Activated CD4-positive, alpha-beta memory T cell treated with anti-CD3 and anti-CD28 coated beads, Interleukin-2, amount 10 ng/mL, durations not matched to agents 7 days and 5 days (primary cell): ENCODE measurements at regions not wholly inside any gene's neighbourhood (a gene's known extent, or its start where the extent isn't known, plus 50 kb on each side); places are given as distances from the start of the nearest gene placed in this dataset.
"Not testable (repeated sequence)": the region's sequence is repeated elsewhere in the genome, so short reads cannot be mapped to it uniquely, and the experiment has no call there.

Experiments used
- CTCF ChIA-PET: fragments of 350-600 bp; sonication (Branson Sonifier 250); formaldehyde crosslinking; loops from one replicate; lab custom pipeline; 2021; ENCODE audit warnings: antibody characterized with exemption, inconsistent platforms; lab: Charles Lee
- POLR2A ChIA-PET: fragments of 350-600 bp; sonication (Branson Sonifier 250); formaldehyde crosslinking; loops from one replicate; lab custom pipeline; 2021; ENCODE audit warnings: antibody characterized with exemption; lab: Charles Lee
- DNase-seq: peaks from one replicate; pipeline ENCODE4 v3.0.0-alpha.2; 2020
- H3K27ac Mint-ChIP-seq: one replicate; pipeline ENCODE4 v1.8.0; 2021; ENCODE audit warnings: mild to moderate bottlenecking, mixed read lengths
- H3K27me3 Mint-ChIP-seq: one replicate; pipeline ENCODE4 v1.8.0; 2021; ENCODE audit warnings: mixed read lengths
- H3K36me3 Mint-ChIP-seq: one replicate; pipeline ENCODE4 v1.8.0; 2021; ENCODE audit warnings: low read depth, mixed read lengths
- H3K4me1 Mint-ChIP-seq: one replicate; pipeline ENCODE4 v1.8.0; 2021; ENCODE audit warnings: mixed read lengths
- H3K4me3 Mint-ChIP-seq: one replicate; pipeline ENCODE4 v1.8.0; 2021; ENCODE audit warnings: mild to moderate bottlenecking, mixed read lengths
- H3K9me3 Mint-ChIP-seq: one replicate; pipeline ENCODE4 v1.8.0; 2021; ENCODE audit warnings: mixed read lengths

DNA sequence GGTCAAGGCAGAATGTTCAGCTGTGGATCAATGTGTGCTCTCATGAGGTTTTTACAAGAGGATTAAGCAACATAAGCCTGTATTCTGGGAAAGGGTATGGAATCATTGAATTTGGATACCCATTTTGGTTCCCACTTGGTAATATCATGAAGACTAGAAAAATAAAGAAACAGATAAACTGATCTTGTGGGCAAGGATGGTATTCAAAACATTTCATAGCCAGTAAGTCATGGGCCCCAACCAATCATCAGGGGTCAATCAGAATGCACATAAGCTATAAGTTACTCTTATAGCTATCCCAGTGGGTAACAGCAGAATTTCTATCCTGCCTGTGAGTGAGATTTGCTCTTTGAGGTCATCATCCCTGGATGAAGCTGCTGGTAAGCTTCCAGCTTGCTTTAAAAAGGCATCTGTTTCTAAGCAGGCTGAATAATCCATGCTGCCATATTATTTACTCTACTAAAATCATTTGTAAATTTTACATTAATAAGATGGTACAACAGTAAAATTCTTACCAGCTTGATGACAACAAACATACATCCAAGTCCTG, 291.2 kb downstream of the RAD51AP2 start:
- Mint-ChIP-seq H3K4me3 (no peak overlapping the region), H3K36me3 (no peaks in the 10 kb centered on the region), H3K4me1 (no peaks in the 10 kb centered on the region), H3K9me3 (peaks cover 8% of the 10 kb centered on the region), H3K27ac (no peak overlapping the region), H3K27me3 (no peaks in the 10 kb centered on the region)
- CTCF ChIA-PET: no interaction called here
- POLR2A ChIA-PET: no interaction called here
- no peak for DNase-seq

- no peak for DNase-seq
- Mint-ChIP-seq H3K9me3 (peaks cover 8% of the 10 kb centered on the region), H3K27me3 (no peaks in the 10 kb centered on the region), H3K4me3 (no peak overlapping the region), H3K36me3 (no peaks in the 10 kb centered on the region), H3K4me1 (no peaks in the 10 kb centered on the region), H3K27ac (no peak overlapping the region)
- ChIA-PET POLR2A (no interaction called here), CTCF (no interaction called here)
These were observed 295.0 kb downstream of the RAD51AP2 start for GRCh38 chr2:17223211-17223610.

DNA sequence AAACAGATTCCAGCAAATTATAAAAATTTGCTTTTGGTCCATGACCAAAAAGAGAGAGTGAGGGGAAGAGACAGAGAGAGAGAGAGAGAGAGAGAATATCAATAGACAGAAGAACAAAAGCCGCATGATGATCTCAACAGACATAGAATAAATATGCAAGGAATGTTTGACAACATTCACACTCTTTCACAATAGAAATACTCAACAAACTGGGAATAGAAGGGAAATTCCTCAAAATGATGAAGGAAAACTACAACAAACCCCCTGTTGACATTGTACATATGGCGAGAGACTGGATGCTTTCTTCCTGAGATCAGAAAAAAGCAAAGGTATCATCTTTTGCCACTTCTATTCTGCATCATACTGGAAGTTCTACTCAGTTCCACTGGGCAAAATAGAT, 309.7 kb downstream of the RAD51AP2 start:
- Mint-ChIP-seq H3K4me3 (no peak overlapping the region), H3K9me3 (peaks cover 3% of the 10 kb centered on the region), H3K27ac (no peak overlapping the region), H3K36me3 (no peaks in the 10 kb centered on the region), H3K27me3 (no peaks in the 10 kb centered on the region), H3K4me1 (no peaks in the 10 kb centered on the region)
- no peak for DNase-seq
- ChIA-PET POLR2A (no interaction called here), CTCF (no interaction called here)

DNA sequence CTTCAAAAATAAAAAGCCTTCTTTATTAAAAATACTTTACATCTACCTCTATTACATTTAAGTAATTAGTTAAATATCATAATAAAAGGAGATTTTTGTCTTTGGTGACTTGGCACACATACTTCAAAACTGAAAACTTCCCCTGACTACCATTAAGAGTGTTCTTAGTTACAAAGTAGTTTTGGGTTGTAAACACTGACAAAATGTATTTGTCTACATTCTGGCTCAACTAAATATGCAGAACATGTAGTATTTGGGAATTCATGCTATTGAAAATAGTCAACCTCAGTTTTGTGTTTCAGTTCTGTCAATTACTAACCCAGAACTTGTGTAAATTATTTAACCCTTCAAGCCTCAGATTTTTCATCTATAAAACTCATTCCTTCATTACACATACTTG, 311.5 kb downstream of the RAD51AP2 start:
- ChIA-PET CTCF (no interaction called here), POLR2A (no interaction called here)
- Mint-ChIP-seq H3K4me3 (no peak overlapping the region), H3K9me3 (peaks cover 5% of the 10 kb centered on the region), H3K27me3 (no peaks in the 10 kb centered on the region), H3K27ac (no peak overlapping the region), H3K4me1 (no peaks in the 10 kb centered on the region), H3K36me3 (no peaks in the 10 kb centered on the region)
- no peak for DNase-seq

GRCh38 chr2:17204214-17204613, 314.0 kb downstream of the RAD51AP2 start:
- CTCF ChIA-PET, H3K27ac Mint-ChIP-seq, H3K4me3 Mint-ChIP-seq, H3K36me3 Mint-ChIP-seq, H3K4me1 Mint-ChIP-seq, POLR2A ChIA-PET, H3K9me3 Mint-ChIP-seq, H3K27me3 Mint-ChIP-seq, DNase-seq: not testable (repeated sequence)

- H3K36me3 Mint-ChIP-seq, H3K4me3 Mint-ChIP-seq, CTCF ChIA-PET, H3K9me3 Mint-ChIP-seq, H3K4me1 Mint-ChIP-seq, DNase-seq, H3K27ac Mint-ChIP-seq, H3K27me3 Mint-ChIP-seq, POLR2A ChIA-PET: not testable (repeated sequence)
These were observed 315.6 kb downstream of the RAD51AP2 start for GRCh38 chr2:17202628-17203027.

DNA sequence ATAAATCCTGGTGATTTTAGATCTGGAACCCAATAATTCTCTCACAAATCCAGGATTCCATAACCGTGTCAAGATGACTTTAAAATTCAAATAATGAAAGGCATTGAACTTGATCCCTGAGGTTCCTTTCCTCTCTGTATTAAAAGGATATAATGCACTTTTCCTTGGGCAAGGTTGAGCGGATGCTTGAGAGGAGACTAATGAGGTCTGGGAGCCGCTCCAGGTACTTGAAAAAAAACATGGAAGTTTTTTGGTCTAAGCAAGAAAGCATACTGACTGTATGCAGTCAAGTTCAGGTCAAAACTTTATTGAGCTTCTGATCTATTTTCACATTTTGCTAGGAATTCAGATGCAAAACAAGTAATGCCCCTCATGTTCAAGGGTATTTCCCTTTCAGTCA, 318.5 kb downstream of the RAD51AP2 start:
- Mint-ChIP-seq H3K9me3 (peaks cover 10% of the 10 kb centered on the region), H3K27me3 (no peaks in the 10 kb centered on the region), H3K4me3 (no peak overlapping the region), H3K4me1 (no peaks in the 10 kb centered on the region), H3K36me3 (no peaks in the 10 kb centered on the region), H3K27ac (no peak overlapping the region)
- no peak for DNase-seq
- ChIA-PET CTCF (no interaction called here), POLR2A (no interaction called here)

GRCh38 chr2:17196380-17196779, 321.9 kb downstream of the RAD51AP2 start:
- CTCF ChIA-PET: no interaction called here
- no peak overlapping the region for H3K27ac Mint-ChIP-seq
- H3K27me3 Mint-ChIP-seq: no peaks in the 10 kb centered on the region
- peaks cover 12% of the 10 kb centered on the region for H3K9me3 Mint-ChIP-seq
- no peaks in the 10 kb centered on the region for H3K36me3 Mint-ChIP-seq
- POLR2A ChIA-PET: no interaction called here
- no peak overlapping the region for H3K4me3 Mint-ChIP-seq
- no peak for DNase-seq
- H3K4me1 Mint-ChIP-seq: no peaks in the 10 kb centered on the region

DNA sequence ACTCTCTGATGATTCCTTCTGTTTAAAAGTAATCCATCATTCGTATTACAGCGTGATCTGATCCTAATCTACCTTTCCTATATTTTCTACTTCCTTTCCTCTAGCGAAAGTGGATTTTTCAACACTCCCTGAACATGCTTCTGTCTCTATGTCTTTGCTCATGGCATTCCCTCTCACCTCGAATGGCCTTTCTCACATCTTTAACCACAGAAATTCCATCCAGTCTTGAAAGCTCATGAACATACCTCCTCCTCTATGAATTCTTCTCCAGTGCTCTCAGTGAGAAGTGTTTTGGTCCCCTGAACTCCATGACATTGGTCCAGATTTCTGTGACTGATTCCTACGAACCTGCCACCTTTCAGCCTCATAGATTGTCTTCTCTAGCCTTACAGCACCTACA, 323.2 kb downstream of the RAD51AP2 start:
- ChIA-PET CTCF (no interaction called here), POLR2A (no interaction called here)
- no peak overlapping the region for H3K4me3 Mint-ChIP-seq
- H3K27ac Mint-ChIP-seq: no peak overlapping the region
- no peaks in the 10 kb centered on the region for H3K4me1 Mint-ChIP-seq
- H3K36me3 Mint-ChIP-seq: no peaks in the 10 kb centered on the region
- no peak for DNase-seq
- no peaks in the 10 kb centered on the region for H3K27me3 Mint-ChIP-seq
- H3K9me3 Mint-ChIP-seq: peaks cover 14% of the 10 kb centered on the region

- no peaks in the 10 kb centered on the region for H3K36me3 Mint-ChIP-seq
- no peak for DNase-seq
- H3K4me3 Mint-ChIP-seq: no peak overlapping the region
- ChIA-PET POLR2A (no interaction called here), CTCF (no interaction called here)
- H3K27me3 Mint-ChIP-seq: no peaks in the 10 kb centered on the region
- H3K27ac Mint-ChIP-seq: no peak overlapping the region
- H3K4me1 Mint-ChIP-seq: no peaks in the 10 kb centered on the region
- H3K9me3 Mint-ChIP-seq: peaks cover 18% of the 10 kb centered on the region
These were observed 324.2 kb downstream of the RAD51AP2 start for GRCh38 chr2:17194083-17194482.

- H3K4me3 Mint-ChIP-seq, H3K27me3 Mint-ChIP-seq, H3K4me1 Mint-ChIP-seq, DNase-seq, POLR2A ChIA-PET, H3K36me3 Mint-ChIP-seq, H3K27ac Mint-ChIP-seq, CTCF ChIA-PET: not testable (repeated sequence)
- peaks cover 18% of the 10 kb centered on the region for H3K9me3 Mint-ChIP-seq
These were observed 324.8 kb downstream of the RAD51AP2 start for GRCh38 chr2:17193433-17193890.

GRCh38 chr2:17191223-17191622, 327.0 kb downstream of the RAD51AP2 start:
- CTCF ChIA-PET: no interaction called here
- POLR2A ChIA-PET: no interaction called here
- Mint-ChIP-seq H3K9me3 (peaks cover 18% of the 10 kb centered on the region), H3K36me3 (no peaks in the 10 kb centered on the region), H3K27ac (no peak overlapping the region), H3K27me3 (no peaks in the 10 kb centered on the region), H3K4me1 (no peaks in the 10 kb centered on the region), H3K4me3 (no peak overlapping the region)
- no peak for DNase-seq

- no peak for DNase-seq
- Mint-ChIP-seq H3K27ac (no peak overlapping the region), H3K27me3 (no peaks in the 10 kb centered on the region), H3K4me1 (no peaks in the 10 kb centered on the region), H3K36me3 (no peaks in the 10 kb centered on the region), H3K9me3 (peaks cover 18% of the 10 kb centered on the region), H3K4me3 (no peak overlapping the region)
- ChIA-PET POLR2A (no interaction called here), CTCF (no interaction called here)
These were observed 327.7 kb downstream of the RAD51AP2 start for GRCh38 chr2:17190527-17190926.

DNA sequence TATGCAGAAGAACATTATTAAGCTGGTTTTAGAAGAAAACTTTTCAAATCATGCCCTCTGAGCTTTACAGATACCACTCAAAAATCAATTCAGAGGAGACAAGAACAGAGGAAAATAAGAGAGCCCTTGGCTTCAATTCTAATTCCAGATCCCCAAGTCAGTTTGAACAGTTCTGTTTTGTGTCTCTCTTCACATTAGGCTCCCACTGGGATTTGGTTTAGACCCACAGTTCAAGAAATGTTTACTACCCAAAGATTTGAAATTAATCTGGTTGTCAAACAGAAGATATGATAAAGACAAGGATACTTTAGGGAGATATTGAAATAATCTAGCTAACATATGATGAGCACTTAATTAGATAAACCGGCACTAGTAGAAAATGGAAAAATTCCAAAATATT, 329.5 kb downstream of the RAD51AP2 start:
- CTCF ChIA-PET: no interaction called here
- no peak for DNase-seq
- POLR2A ChIA-PET: no interaction called here
- no peaks in the 10 kb centered on the region for H3K27me3 Mint-ChIP-seq
- no peaks in the 10 kb centered on the region for H3K4me1 Mint-ChIP-seq
- H3K9me3 Mint-ChIP-seq: peaks cover 14% of the 10 kb centered on the region
- H3K27ac Mint-ChIP-seq: no peak overlapping the region
- no peaks in the 10 kb centered on the region for H3K36me3 Mint-ChIP-seq
- H3K4me3 Mint-ChIP-seq: no peak overlapping the region
